AG04449 (cell line): ENCODE measurements at regions not wholly inside any gene's neighbourhood (a gene's known extent, or its start where the extent isn't known, plus 50 kb on each side); places are given as distances from the start of the nearest gene placed in this dataset.

Experiments used
- CTCF ChIA-PET: fragments of 350-600 bp; formaldehyde crosslinking; extraction: SDS; loops from one replicate; lab custom pipeline; 2021; ENCODE audit warnings: antibody characterized with exemption; lab: Yijun Ruan, JAX
- POLR2A ChIA-PET: fragments of 400-600, 350-600 bp; formaldehyde crosslinking; extraction: SDS; loops from one replicate; lab custom pipeline; 2020; ENCODE audit warnings: antibody characterized with exemption, inconsistent platforms; lab: Yijun Ruan, JAX
- DNase-seq: peaks from one replicate; pipeline ENCODE4 v3.0.0-alpha.2; 2010; ENCODE audit warnings: low read depth, low spot score
- H3K4me3 ChIP-seq: 2 replicates; pipeline ENCODE4 v1.5.1; 2011; ENCODE audit warnings: low read depth, mild to moderate bottlenecking, control low read depth, low read length
- CTCF ChIP-seq: IDR thresholded peaks from one replicate; pipeline ENCODE4 v1.5.1; 2011; ENCODE audit warnings: mild to moderate bottlenecking, moderate library complexity, low read length, control low read depth, inconsistent platforms; ENCODE audit not compliant: insufficient read depth; ENCODE audit errors: missing control alignments

- no peak overlapping the region for H3K4me3 ChIP-seq
- CTCF ChIA-PET, result interaction anchor here (1.1 kb wide), 1 partner anchor 16 kb away, joined by 3 read pairs; no protein-coding TSS in a partner anchor
- TF ChIP-seq CTCF, result no peak
- POLR2A ChIA-PET, result no interaction called here
- no peak for DNase-seq
These were observed 53.0 kb downstream of the RASSF10 start for GRCh38 chr11:13062115-13062514.

- TF ChIP-seq CTCF, result no peak
- POLR2A ChIA-PET, result no interaction called here
- CTCF ChIA-PET, result no interaction called here
- DNase-seq, result no peak
- no peak overlapping the region for H3K4me3 ChIP-seq
These were observed 55.5 kb downstream of the RASSF10 start for GRCh38 chr11:13064593-13064992.

- H3K4me3 ChIP-seq, result no peak overlapping the region
- no peak for TF ChIP-seq CTCF
- DNase-seq, result no peak
- CTCF ChIA-PET, result no interaction called here
- POLR2A ChIA-PET, result no interaction called here
These were observed 56.2 kb downstream of the RASSF10 start for GRCh38 chr11:13065200-13065787.

GRCh38 chr11:13068211-13068610 is 59.1 kb downstream of the RASSF10 start:
- POLR2A ChIA-PET, result no interaction called here
- H3K4me3 ChIP-seq, result no peak overlapping the region
- TF ChIP-seq CTCF, result no peak
- CTCF ChIA-PET, result no interaction called here
- no peak for DNase-seq

GRCh38 chr11:13073119-13073981 is 64.2 kb downstream of the RASSF10 start:
- no peak for TF ChIP-seq CTCF
- peak; percentile 72 for DNase-seq
- ChIA-PET CTCF (interaction anchor here (0.7 kb wide), 1 partner anchor 11 kb away, joined by 3 read pairs; no protein-coding TSS in a partner anchor), POLR2A (no interaction called here)
- no peak overlapping the region for H3K4me3 ChIP-seq

- no peak for TF ChIP-seq CTCF
- ChIA-PET POLR2A (no interaction called here), CTCF (no interaction called here)
- no peak for DNase-seq
- no peak overlapping the region for H3K4me3 ChIP-seq
These were observed 65.8 kb downstream of the RASSF10 start for GRCh38 chr11:13074714-13075464.
